Hepatocyte (in vitro differentiated cells): ENCODE measurements at regions not wholly inside any gene's neighbourhood (a gene's known extent, or its start where the extent isn't known, plus 50 kb on each side); places are given as distances from the start of the nearest gene placed in this dataset.

Experiments
- DNase-seq: peaks from one replicate; pipeline ENCODE4 v3.0.0-alpha.2; 2016; ENCODE audit warnings: low spot score
- H2AFZ ChIP-seq: fragments of 200-600 bp; sonication (generic); 2 replicates; pipeline ENCODE4 v1.6.0; 2016; ENCODE audit warnings: antibody characterized with exemption, mild to moderate bottlenecking
- H3K27ac ChIP-seq: fragments of 200-600 bp; sonication (generic); 2 replicates; pipeline ENCODE4 v1.5.1; 2016; ENCODE audit warnings: mild to moderate bottlenecking
- H3K27me3 ChIP-seq: fragments of 200-600 bp; sonication (generic); 2 replicates; pipeline ENCODE4 v1.6.1; 2016
- H3K36me3 ChIP-seq: fragments of 200-600 bp; sonication (generic); replicated peaks from 2 replicates; pipeline ENCODE4 v1.5.1; 2016; ENCODE audit warnings: low read depth; ENCODE audit not compliant: insufficient read depth
- H3K4me1 ChIP-seq: fragments of 200-600 bp; sonication (generic); 2 replicates; pipeline ENCODE4 v1.5.1; 2016; ENCODE audit warnings: mild to moderate bottlenecking, moderate library complexity; ENCODE audit not compliant: insufficient read depth
- H3K4me2 ChIP-seq: fragments of 200-600 bp; sonication (generic); 2 replicates; pipeline ENCODE4 v1.6.0; 2016
- H3K4me3 ChIP-seq: fragments of 200-600 bp; sonication (generic); 2 replicates; pipeline ENCODE4 v1.5.1; 2016; ENCODE audit warnings: mild to moderate bottlenecking
- H3K79me2 ChIP-seq: fragments of 200-600 bp; sonication (generic); 2 replicates; pipeline ENCODE4 v1.6.0; 2017; ENCODE audit warnings: mild to moderate bottlenecking
- H3K9me2 ChIP-seq: fragments of 200-600 bp; sonication (generic); replicated peaks from 2 replicates; pipeline ENCODE4 v1.6.0; 2017; ENCODE audit warnings: mild to moderate bottlenecking; ENCODE audit not compliant: insufficient read depth
- H3K9me3 ChIP-seq: fragments of 200-600 bp; sonication (generic); 2 replicates; pipeline ENCODE4 v1.5.1; 2016; ENCODE audit warnings: low read depth, mild to moderate bottlenecking
- H4K20me1 ChIP-seq: fragments of 200-600 bp; sonication (generic); 2 replicates; pipeline ENCODE4 v1.6.0; 2016; ENCODE audit warnings: mild to moderate bottlenecking; ENCODE audit not compliant: insufficient read depth, poor library complexity, severe bottlenecking
- EZH2 ChIP-seq: fragments of 200-600 bp; sonication (generic); IDR thresholded peaks from 2 replicates; pipeline ENCODE4 v1.6.1; 2016; ENCODE audit warnings: antibody characterized with exemption, mild to moderate bottlenecking, borderline replicate concordance
- EZH2phosphoT487 ChIP-seq: fragments of 200-600 bp; sonication (generic); IDR thresholded peaks from one replicate; pipeline ENCODE4 v1.6.1; 2018; ENCODE audit warnings: antibody characterized with exemption, mild to moderate bottlenecking, low read depth, moderate library complexity; ENCODE audit not compliant: unreplicated experiment, severe bottlenecking
- WGBS: methylation state at CpG from one replicate; pipeline ENCODE4 v1.1.6; 2016; ENCODE audit warnings: low lambda C conversion rate; ENCODE audit errors: missing lambda C conversion rate; 5-methylcytosine and 5-hydroxymethylcytosine counted together
- TF ChIP-seq, protein P1 (sequence below): fragments of 200-600 bp; sonication (generic); IDR thresholded peaks from 2 replicates; pipeline ENCODE4 v1.5.1; 2016; ENCODE audit warnings: antibody characterized with exemption, mild to moderate bottlenecking; ENCODE audit not compliant: poor library complexity

DNA sequence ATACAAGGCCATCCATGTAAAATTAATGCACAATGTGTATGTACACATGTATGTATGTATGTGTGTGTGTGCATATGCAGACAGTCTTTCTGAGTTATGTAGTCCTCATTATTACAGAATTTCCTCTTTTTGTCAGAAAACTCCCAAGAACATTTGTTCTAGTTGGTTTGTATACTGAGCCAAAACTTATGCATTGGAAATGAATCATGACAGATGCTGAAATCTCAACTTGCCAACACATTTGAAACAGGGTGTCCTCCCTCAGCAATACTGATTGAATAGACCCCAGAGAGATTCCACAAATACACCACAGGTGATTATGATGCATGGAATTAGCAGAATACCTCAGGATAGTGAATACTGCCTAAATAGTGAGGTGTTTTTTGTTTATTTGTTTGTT is 472.9 kb upstream of the PCDH15 start:
- no peaks in the 10 kb centered on the region for H3K36me3 ChIP-seq
- no peak overlapping the region for H3K4me2 ChIP-seq
- H2AFZ ChIP-seq = no peak overlapping the region
- H3K27me3 ChIP-seq = no peaks in the 10 kb centered on the region
- TF ChIP-seq EZH2phosphoT487 = no peak
- TF ChIP-seq, protein P1, sequence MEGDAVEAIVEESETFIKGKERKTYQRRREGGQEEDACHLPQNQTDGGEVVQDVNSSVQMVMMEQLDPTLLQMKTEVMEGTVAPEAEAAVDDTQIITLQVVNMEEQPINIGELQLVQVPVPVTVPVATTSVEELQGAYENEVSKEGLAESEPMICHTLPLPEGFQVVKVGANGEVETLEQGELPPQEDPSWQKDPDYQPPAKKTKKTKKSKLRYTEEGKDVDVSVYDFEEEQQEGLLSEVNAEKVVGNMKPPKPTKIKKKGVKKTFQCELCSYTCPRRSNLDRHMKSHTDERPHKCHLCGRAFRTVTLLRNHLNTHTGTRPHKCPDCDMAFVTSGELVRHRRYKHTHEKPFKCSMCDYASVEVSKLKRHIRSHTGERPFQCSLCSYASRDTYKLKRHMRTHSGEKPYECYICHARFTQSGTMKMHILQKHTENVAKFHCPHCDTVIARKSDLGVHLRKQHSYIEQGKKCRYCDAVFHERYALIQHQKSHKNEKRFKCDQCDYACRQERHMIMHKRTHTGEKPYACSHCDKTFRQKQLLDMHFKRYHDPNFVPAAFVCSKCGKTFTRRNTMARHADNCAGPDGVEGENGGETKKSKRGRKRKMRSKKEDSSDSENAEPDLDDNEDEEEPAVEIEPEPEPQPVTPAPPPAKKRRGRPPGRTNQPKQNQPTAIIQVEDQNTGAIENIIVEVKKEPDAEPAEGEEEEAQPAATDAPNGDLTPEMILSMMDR = no peak
- no peak for TF ChIP-seq EZH2
- H3K79me2 ChIP-seq = no peaks in the 10 kb centered on the region
- H3K4me1 ChIP-seq = no peaks in the 10 kb centered on the region
- no peak overlapping the region for H3K27ac ChIP-seq
- H3K4me3 ChIP-seq = no peak overlapping the region
- no peak for DNase-seq
- no peaks in the 10 kb centered on the region for H4K20me1 ChIP-seq
- H3K9me3 ChIP-seq = no peaks in the 10 kb centered on the region
- no peaks in the 10 kb centered on the region for H3K9me2 ChIP-seq

DNA sequence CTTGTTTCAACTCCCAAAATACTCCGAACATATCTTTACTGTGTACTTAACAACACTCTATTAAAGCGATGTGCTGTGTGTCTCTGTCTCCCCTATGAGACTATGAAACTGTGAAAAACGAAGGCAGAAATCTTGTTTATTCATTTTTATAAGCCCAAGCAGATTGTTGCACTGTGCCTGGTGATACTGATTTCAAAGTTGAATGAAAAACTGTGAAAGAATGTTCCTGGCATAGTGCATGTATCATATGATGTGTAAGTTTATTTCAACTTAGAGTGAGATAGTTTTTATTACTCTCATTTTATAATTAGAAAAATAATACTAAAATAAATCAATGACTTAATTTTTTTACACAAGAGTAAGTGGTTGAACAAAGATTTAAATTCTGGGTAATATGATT is 471.9 kb upstream of the PCDH15 start:
- H3K27ac ChIP-seq = no peak overlapping the region
- H3K27me3 ChIP-seq = no peaks in the 10 kb centered on the region
- H4K20me1 ChIP-seq = no peaks in the 10 kb centered on the region
- H3K4me2 ChIP-seq = no peak overlapping the region
- no peaks in the 10 kb centered on the region for H3K4me1 ChIP-seq
- no peak overlapping the region for H3K4me3 ChIP-seq
- no peaks in the 10 kb centered on the region for H3K9me3 ChIP-seq
- H3K9me2 ChIP-seq = no peaks in the 10 kb centered on the region
- H3K79me2 ChIP-seq = no peaks in the 10 kb centered on the region
- 72% methylated on average over 3 of the region's 3 CpGs for WGBS
- TF ChIP-seq EZH2phosphoT487 = no peak
- no peak overlapping the region for H2AFZ ChIP-seq
- DNase-seq = no peak
- no peaks in the 10 kb centered on the region for H3K36me3 ChIP-seq

DNA sequence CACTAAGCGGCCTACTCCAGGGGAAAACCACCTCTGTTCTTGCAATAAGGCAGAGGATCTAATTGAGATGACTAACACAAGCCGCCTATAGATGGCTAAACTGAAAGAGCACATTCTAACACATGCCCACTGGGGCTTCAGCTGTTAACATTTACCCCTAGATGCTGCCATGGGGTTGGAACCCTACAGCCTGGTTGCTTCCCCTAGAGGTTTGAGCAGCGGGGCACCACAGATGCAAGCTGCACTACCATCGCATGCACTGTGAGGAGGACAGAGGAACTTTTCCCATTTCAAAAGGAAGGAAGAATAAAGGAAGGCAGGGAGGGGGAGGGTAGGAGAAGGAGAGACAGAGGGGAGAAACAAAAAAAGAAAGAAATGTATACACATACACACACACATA is 465.8 kb upstream of the PCDH15 start:
- Histone ChIP-seq H2AFZ (no peak overlapping the region), H3K79me2 (no peaks in the 10 kb centered on the region), H3K27ac (no peak overlapping the region), H3K4me2 (no peak overlapping the region), H3K4me1 (no peaks in the 10 kb centered on the region), H3K9me3 (no peaks in the 10 kb centered on the region), H3K9me2 (no peaks in the 10 kb centered on the region), H3K4me3 (no peak overlapping the region), H3K36me3 (no peaks in the 10 kb centered on the region), H3K27me3 (no peaks in the 10 kb centered on the region), H4K20me1 (no peaks in the 10 kb centered on the region)
- WGBS = 96% methylated on average over 4 of the region's 4 CpGs
- TF ChIP-seq, protein P1 = no peak
- TF ChIP-seq EZH2 = no peak
- no peak for TF ChIP-seq EZH2phosphoT487
- no peak for DNase-seq

DNA sequence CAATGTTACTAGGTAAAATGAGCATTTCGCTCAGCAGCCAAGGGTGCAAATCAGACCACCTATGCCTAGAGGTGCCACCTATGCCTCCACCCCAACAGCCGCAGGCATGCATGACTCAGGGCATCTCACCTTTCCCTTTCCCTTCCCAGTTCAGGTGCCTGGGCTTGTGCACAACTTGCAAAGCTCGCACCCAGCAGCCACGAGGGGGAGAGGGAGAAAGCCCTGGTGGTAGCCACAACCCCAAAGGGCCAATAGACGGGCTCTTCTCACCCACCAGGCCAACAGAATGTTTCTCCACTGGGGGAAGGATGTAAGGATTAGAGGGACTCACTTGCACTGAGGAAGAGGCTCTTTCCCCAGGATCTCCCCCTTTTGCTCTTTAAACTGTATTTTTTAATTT is 462.3 kb upstream of the PCDH15 start:
- Histone ChIP-seq H3K9me3 (no peaks in the 10 kb centered on the region), H4K20me1 (no peaks in the 10 kb centered on the region), H3K4me1 (no peaks in the 10 kb centered on the region), H3K9me2 (no peaks in the 10 kb centered on the region), H3K79me2 (no peaks in the 10 kb centered on the region), H3K36me3 (no peaks in the 10 kb centered on the region), H3K27me3 (no peaks in the 10 kb centered on the region), H2AFZ (no peak overlapping the region), H3K4me3 (no peak overlapping the region), H3K4me2 (no peak overlapping the region), H3K27ac (no peak overlapping the region)
- 92% methylated on average over 5 of the region's 5 CpGs for WGBS
- TF ChIP-seq, protein P1 = no peak
- TF ChIP-seq EZH2 = no peak
- no peak for TF ChIP-seq EZH2phosphoT487
- DNase-seq = no peak
